Activated CD4-positive, alpha-beta T cell treated with anti-CD3 and anti-CD28 coated beads, Interleukin-2, amount 50 U/mL, for 48 hours (primary cell): ENCODE measurements at regions not wholly inside any gene's neighbourhood (a gene's known extent, or its start where the extent isn't known, plus 50 kb on each side); places are given as distances from the start of the nearest gene placed in this dataset.

Experiments used
- DNase-seq, 2 experiments: peaks; one replicate each; pipeline ENCODE4 v3.0.0-alpha.2; 2020

- DNase-seq = no peak
Measured at GRCh38 chr3:193938613-193939012, 197.3 kb upstream of the HES1 start.

GRCh38 chr3:193939527-193939926 lies 196.4 kb upstream of the HES1 start:
- no peak for DNase-seq

GRCh38 chr3:193940526-193940925 lies 195.4 kb upstream of the HES1 start:
- no peak for DNase-seq

DNA sequence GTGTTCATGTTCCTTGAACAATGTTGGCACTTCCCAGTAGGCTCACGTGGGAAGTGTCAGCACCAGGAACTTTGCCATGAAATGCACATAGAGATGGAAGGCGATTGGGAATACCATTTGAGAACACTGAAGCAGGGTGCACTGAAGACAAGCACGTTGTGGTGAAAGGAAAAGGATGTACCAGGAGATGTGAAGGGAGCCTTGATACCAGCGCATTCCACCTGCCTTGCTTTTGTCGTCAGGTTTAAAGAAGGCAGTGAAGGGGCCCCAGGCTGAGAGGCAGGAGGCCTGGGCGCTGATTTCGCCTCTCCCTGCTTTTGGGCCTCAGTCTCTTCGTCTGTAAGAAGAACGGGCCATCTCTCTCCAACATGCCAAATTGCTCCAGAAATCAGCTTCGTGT lies 194.5 kb upstream of the HES1 start:
- no peak for DNase-seq

DNA sequence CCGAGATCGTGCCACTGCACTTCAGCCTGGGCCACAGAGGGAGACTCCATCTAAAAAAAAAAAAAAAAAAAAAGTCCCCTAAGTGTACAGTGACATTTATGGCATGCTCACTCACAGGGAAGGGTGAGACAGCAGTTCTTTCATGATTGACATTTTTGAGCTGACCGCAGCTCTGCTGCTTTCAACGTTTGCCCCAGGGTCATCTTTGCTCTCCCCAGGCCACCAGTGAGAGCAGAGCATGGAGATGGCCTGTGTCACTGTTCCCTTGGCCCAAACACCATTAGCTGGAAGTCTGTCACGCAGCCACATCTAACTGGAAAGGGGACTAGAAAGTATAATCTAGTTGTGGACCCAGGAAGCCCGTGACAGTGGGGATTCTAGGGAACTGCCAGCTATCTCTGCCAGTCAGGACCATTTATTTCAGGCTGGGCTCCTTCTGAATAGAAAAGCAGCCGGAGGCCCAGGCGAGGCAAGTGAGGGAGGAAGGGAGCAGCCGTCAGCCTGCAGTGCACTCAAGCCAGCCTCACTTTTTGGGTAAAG lies 193.4 kb upstream of the HES1 start:
- no peak for DNase-seq

GRCh38 chr3:193943200-193943599 lies 192.7 kb upstream of the HES1 start:
- DNase-seq = no peak

- DNase-seq = no peak
Measured at GRCh38 chr3:193943851-193944517, 192.0 kb upstream of the HES1 start.

- no peak for DNase-seq
Measured at GRCh38 chr3:193944518-193944884, 191.4 kb upstream of the HES1 start.

DNA sequence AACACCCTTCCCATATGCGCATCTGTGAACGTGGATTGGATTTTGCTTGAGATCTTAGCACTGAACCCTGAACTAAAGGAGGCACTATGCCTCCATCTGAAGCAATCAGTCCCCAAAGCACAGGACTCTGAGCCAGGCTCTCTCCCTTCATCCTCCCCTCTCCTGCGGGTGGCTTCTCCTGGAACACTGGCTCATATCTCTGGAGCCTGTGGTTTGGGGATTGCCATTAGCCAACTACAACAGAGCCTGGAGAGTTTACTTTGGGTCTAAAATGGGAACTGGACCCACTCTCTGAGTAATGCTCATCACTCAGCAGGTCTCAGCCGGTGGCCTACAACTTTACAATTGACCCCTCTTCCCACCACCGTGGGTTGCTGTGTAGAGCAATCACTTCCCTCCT lies 190.8 kb upstream of the HES1 start:
- no peak for DNase-seq

DNA sequence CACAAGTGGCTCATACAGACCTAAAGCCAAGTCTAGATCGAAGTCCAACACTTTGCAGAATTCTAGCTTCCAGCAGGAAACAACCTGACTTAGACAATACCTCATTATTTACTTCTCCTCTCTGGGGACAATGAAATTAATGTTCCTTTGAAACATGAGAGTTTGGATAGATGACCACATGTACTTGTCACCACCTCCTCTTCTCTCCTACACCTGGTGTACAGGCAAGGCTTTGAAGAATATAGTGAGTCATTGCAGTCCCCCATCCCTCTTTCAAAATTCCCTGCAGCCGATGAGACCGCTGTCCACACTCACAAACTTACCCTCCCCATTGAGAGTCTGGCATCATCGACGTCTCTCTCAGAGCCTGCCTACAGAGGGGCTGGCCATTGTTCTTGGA lies 189.0 kb upstream of the HES1 start:
- no peak for DNase-seq

DNA sequence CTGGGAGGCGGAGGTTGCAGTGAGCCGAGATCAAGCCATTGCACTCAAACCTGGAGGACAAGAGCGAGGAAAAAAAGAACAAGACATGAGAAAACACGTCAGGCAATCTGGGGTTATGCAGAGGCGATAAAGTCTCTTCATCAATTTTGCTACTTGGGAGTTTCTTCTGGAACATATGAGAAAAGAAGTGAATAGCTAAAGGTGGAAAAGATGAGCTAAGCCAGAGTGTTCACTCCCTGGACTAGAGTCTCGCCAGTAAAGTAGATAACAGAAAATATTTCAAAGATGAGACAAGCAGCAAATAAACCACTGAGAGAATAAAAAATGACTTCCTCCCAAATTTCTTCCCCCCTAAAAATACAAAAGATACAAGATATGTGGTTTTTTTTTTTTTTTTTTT lies 188.4 kb upstream of the HES1 start:
- DNase-seq = no peak

- DNase-seq = no peak
Measured at GRCh38 chr3:193948459-193948858, 187.5 kb upstream of the HES1 start.

DNA sequence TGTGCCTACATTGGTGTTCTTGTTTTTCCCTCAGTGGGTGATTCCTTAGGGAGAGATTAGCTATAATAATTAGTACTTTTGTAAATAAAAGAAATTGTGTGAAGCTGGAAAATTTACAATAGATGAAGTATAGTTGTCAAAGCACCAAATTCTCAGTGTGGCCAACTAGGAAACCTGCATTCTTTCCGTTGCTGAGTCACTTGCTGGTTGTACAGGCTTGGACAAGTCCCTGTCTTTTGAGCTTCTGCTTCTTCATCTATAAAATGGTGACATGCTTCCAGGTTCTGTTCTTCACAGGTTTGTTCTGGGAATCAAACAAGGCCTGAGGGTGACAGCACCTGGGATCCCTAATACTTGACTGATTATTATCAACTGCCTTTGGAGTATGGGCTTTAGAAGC lies 184.1 kb upstream of the HES1 start:
- no peak for DNase-seq

DNA sequence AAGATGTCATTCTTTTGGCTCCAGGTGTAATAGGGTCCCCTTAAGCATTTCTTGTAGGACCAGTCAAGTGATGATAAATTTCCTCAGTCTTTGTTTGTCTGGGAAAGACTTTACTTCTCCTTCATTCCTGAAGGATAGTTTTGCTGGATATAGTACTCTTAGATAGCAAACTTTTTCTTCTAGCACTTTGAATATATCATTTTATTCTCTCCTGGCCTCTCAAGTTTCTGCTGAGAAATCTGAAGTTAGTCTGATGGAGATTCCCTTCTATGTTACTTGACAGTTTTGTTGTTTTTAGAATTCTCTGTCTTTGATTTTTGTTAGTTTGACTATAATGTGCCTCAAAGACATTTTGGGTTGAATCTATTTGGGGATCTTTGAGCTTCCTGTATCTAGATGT lies 181.2 kb upstream of the HES1 start:
- no peak for DNase-seq

- DNase-seq = no peak
Measured at GRCh38 chr3:193955719-193956118, 180.2 kb upstream of the HES1 start.

- no peak for DNase-seq
Measured at GRCh38 chr3:193959861-193960260, 176.1 kb upstream of the HES1 start.

GRCh38 chr3:193960487-193961274 lies 175.3 kb upstream of the HES1 start:
- DNase-seq = no peak

DNA sequence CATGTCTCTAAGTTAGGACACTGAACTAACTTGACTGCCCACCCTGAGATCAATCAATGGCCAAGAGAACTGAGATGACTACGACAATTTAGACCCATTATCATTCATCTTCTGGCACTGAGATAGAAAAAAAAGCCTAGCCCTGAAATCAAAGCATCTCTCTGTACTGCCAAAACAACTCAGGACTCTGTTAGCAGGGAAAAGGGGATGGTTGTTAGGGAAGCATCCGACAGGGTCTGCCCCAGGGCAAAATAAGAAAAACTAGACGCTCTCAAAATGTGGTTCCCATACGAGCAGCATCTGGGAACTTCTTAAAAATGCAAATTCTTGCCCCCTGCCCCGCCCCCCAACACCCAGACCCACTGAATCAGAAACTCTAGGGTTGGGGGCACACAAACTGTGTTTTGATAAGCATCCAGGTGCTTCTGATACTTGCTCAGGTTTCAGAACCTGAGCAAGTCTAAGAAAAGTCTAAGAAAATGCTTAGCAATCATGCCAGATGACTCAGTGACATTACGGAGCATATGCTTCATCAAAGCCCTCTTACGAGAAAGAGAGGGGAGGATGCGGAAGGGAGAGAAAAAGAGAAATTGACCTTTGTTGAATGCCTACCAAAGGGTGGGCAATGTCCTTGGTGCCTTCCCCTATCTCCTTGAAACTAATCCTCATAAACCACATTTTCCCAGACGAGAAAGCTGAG lies 172.8 kb upstream of the HES1 start:
- peak; percentile 13 to 16 for DNase-seq

GRCh38 chr3:193963808-193964516 lies 172.0 kb upstream of the HES1 start:
- peak; percentile 5 to 30 for DNase-seq

DNA sequence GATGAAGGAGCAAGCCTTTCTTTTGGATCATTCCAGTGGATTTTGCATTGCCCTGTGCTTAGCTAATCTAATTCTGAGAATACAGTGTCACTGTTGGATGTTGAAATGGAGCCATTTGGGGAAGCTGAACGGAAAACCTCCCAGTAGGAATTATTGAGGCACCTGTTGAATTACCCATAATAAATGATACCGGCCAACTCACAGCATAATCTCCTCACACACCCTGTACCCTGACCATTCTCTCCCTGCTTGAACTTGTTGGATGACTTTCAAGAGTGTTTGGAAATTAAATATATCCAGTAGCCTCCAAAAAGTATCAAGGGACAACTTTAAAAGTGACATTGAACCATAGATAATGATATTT lies 171.4 kb upstream of the HES1 start:
- no peak for DNase-seq

GRCh38 chr3:193968380-193968974 lies 167.5 kb upstream of the HES1 start:
- DNase-seq = no peak

GRCh38 chr3:193970131-193970772 lies 165.7 kb upstream of the HES1 start:
- DNase-seq = peak; percentile 16 to 40
